GM18907 (cell line): ENCODE measurements at regions not wholly inside any gene's neighbourhood (a gene's known extent, or its start where the extent isn't known, plus 50 kb on each side); places are given as distances from the start of the nearest gene placed in this dataset.
"Not testable (repeated sequence)": the region's sequence is repeated elsewhere in the genome, so short reads cannot be mapped to it uniquely, and the experiment has no call there.

Source experiments
- ATAC-seq: cut with Tn5 transposase; IDR thresholded peaks from one replicate; pipeline ENCODE4 v1.9.1; 2021; ENCODE audit warnings: mild to moderate bottlenecking, moderate library complexity; ENCODE audit not compliant: unreplicated experiment

- no peak for ATAC-seq
Observed at GRCh38 chr6:120272038-120272437, 922.5 kb upstream of the MAN1A1 start.

GRCh38 chr6:120268256-120268655, 918.7 kb upstream of the MAN1A1 start:
- ATAC-seq, result not testable (repeated sequence)

- no peak for ATAC-seq
Observed at GRCh38 chr6:120262354-120262753, 912.8 kb upstream of the MAN1A1 start.

GRCh38 chr6:120260636-120261035, 911.1 kb upstream of the MAN1A1 start:
- no peak for ATAC-seq

GRCh38 chr6:120254651-120255050, 905.1 kb upstream of the MAN1A1 start:
- ATAC-seq, result no peak

- no peak for ATAC-seq
Observed at GRCh38 chr6:120248451-120248850, 898.9 kb upstream of the MAN1A1 start.

GRCh38 chr6:120237221-120237620, 887.7 kb upstream of the MAN1A1 start:
- ATAC-seq, result no peak

GRCh38 chr6:120230008-120230407, 880.4 kb upstream of the MAN1A1 start:
- no peak for ATAC-seq

- no peak for ATAC-seq
Observed at GRCh38 chr6:120228297-120228696, 878.7 kb upstream of the MAN1A1 start.

- ATAC-seq, result no peak
Observed at GRCh38 chr6:120219339-120219738, 869.8 kb upstream of the MAN1A1 start.

- ATAC-seq, result no peak
Observed at GRCh38 chr6:120214088-120214499, 864.5 kb upstream of the MAN1A1 start.

GRCh38 chr6:120211955-120212792, 862.6 kb upstream of the MAN1A1 start:
- ATAC-seq, result no peak

GRCh38 chr6:120202878-120203277, 853.3 kb upstream of the MAN1A1 start:
- no peak for ATAC-seq

- no peak for ATAC-seq
Observed at GRCh38 chr6:120200853-120201252, 851.3 kb upstream of the MAN1A1 start.

GRCh38 chr6:120198033-120198432, 848.5 kb upstream of the MAN1A1 start:
- no peak for ATAC-seq

- ATAC-seq, result no peak
Observed at GRCh38 chr6:120186080-120186479, 836.5 kb upstream of the MAN1A1 start.

GRCh38 chr6:120173250-120173649, 823.7 kb upstream of the MAN1A1 start:
- no peak for ATAC-seq

- ATAC-seq, result no peak
Observed at GRCh38 chr6:120164531-120164930, 815.0 kb upstream of the MAN1A1 start.

GRCh38 chr6:120157873-120158272, 808.3 kb upstream of the MAN1A1 start:
- no peak for ATAC-seq

GRCh38 chr6:120147071-120147871, 797.7 kb upstream of the MAN1A1 start:
- ATAC-seq, result no peak

GRCh38 chr6:120141601-120142000, 792.0 kb upstream of the MAN1A1 start:
- no peak for ATAC-seq

GRCh38 chr6:120137492-120137891, 787.9 kb upstream of the MAN1A1 start:
- no peak for ATAC-seq
